IPS-18a (cell line): ENCODE measurements at regions not wholly inside any gene's neighbourhood (a gene's known extent, or its start where the extent isn't known, plus 50 kb on each side); places are given as distances from the start of the nearest gene placed in this dataset.

Source experiments
- H3K27ac ChIP-seq: one replicate; pipeline ENCODE4 v1.5.1; 2013; ENCODE audit warnings: low read length
- H3K27me3 ChIP-seq: one replicate; pipeline ENCODE4 v1.6.1; 2013; ENCODE audit warnings: mild to moderate bottlenecking, low read length; ENCODE audit not compliant: control insufficient read depth, insufficient read depth
- H3K36me3 ChIP-seq: one replicate; pipeline ENCODE4 v1.6.1; 2013; ENCODE audit warnings: low read depth, low read length; ENCODE audit not compliant: control insufficient read depth
- H3K4me1 ChIP-seq: one replicate; pipeline ENCODE4 v1.6.1; 2013; ENCODE audit warnings: low read depth, low read length; ENCODE audit not compliant: control insufficient read depth
- H3K4me3 ChIP-seq: one replicate; pipeline ENCODE4 v1.5.1; 2013; ENCODE audit warnings: low read length
- H3K9ac ChIP-seq: one replicate; pipeline ENCODE4 v1.6.1; 2013; ENCODE audit warnings: mild to moderate bottlenecking, low read length, moderate library complexity
- H3K9me3 ChIP-seq: one replicate; pipeline ENCODE4 v1.6.1; 2013; ENCODE audit warnings: low read depth, low read length; ENCODE audit not compliant: control insufficient read depth

GRCh38 chr1:217253351-217253750 lies 377.5 kb downstream of the GPATCH2 start:
- no peaks in the 10 kb centered on the region for H3K36me3 ChIP-seq
- H3K4me3 ChIP-seq = no peak overlapping the region
- no peaks in the 10 kb centered on the region for H3K4me1 ChIP-seq
- H3K27me3 ChIP-seq = no peaks in the 10 kb centered on the region
- H3K9me3 ChIP-seq = no peaks in the 10 kb centered on the region
- no peak overlapping the region for H3K9ac ChIP-seq
- no peak overlapping the region for H3K27ac ChIP-seq

DNA sequence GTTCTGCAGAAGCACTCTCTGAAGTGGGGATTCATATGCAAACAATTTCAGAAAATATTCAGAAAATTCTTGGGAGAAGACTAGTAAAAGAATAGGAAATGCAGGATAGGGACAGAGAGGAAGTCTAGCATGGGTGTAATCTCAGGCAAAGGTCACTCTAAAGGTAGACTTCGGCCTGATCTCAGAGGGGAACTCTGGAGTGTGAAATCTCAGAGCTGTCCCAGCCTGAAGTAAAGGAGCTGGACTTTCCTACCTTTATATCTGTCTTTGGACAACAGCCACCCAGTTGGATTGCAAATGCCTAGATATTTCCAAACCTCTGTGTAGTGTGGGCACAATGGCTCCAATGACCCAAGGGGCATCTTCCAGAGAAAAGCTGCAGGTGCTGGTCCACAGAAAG lies 379.8 kb downstream of the GPATCH2 start:
- H3K9me3 ChIP-seq = no peaks in the 10 kb centered on the region
- H3K4me3 ChIP-seq = no peak overlapping the region
- H3K27me3 ChIP-seq = no peaks in the 10 kb centered on the region
- no peak overlapping the region for H3K9ac ChIP-seq
- no peaks in the 10 kb centered on the region for H3K4me1 ChIP-seq
- no peaks in the 10 kb centered on the region for H3K36me3 ChIP-seq
- no peak overlapping the region for H3K27ac ChIP-seq

GRCh38 chr1:217249857-217250256 lies 381.0 kb downstream of the GPATCH2 start:
- Histone ChIP-seq H3K27ac (no peak overlapping the region), H3K9ac (no peak overlapping the region), H3K4me3 (no peak overlapping the region)

DNA sequence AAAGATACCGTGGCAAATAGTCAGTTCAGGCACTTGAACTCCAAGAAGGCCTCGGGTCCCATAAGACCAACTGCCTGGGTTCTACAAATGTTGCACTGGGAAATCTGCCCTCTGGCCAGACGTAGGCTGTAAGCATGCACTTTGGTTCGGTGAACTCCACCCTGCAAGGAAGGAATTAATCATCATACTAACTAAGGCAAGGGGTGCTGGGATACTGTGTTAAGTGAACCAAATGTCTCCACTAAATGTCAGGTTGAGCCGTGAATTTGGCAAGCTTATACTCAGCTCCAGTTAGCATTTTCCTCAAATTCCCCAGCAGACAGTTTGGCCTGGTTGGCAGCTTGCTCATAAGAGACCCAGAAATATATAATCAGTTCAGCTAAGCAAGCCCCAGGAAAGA lies 385.9 kb downstream of the GPATCH2 start:
- no peaks in the 10 kb centered on the region for H3K27me3 ChIP-seq
- no peaks in the 10 kb centered on the region for H3K4me1 ChIP-seq
- H3K27ac ChIP-seq = no peak overlapping the region
- no peak overlapping the region for H3K9ac ChIP-seq
- H3K36me3 ChIP-seq = no peaks in the 10 kb centered on the region
- no peaks in the 10 kb centered on the region for H3K9me3 ChIP-seq
- no peak overlapping the region for H3K4me3 ChIP-seq

More at GRCh38 chr1:217249857-217250256, 381.0 kb downstream of the GPATCH2 start:
- Histone ChIP-seq H3K9me3 (no peaks in the 10 kb centered on the region), H3K27me3 (no peaks in the 10 kb centered on the region), H3K36me3 (no peaks in the 10 kb centered on the region), H3K4me1 (no peaks in the 10 kb centered on the region)

GRCh38 chr1:217240656-217241055 lies 390.2 kb downstream of the GPATCH2 start:
- no peaks in the 10 kb centered on the region for H3K27me3 ChIP-seq
- H3K9ac ChIP-seq = no peak overlapping the region
- H3K4me3 ChIP-seq = no peak overlapping the region
- no peaks in the 10 kb centered on the region for H3K4me1 ChIP-seq
- H3K27ac ChIP-seq = no peak overlapping the region
- no peaks in the 10 kb centered on the region for H3K9me3 ChIP-seq
- no peaks in the 10 kb centered on the region for H3K36me3 ChIP-seq

- no peaks in the 10 kb centered on the region for H3K9me3 ChIP-seq
- H3K9ac ChIP-seq = no peak overlapping the region
- H3K4me1 ChIP-seq = no peaks in the 10 kb centered on the region
- H3K36me3 ChIP-seq = no peaks in the 10 kb centered on the region
- no peak overlapping the region for H3K27ac ChIP-seq
- no peaks in the 10 kb centered on the region for H3K27me3 ChIP-seq
- H3K4me3 ChIP-seq = no peak overlapping the region
These were observed 391.9 kb downstream of the GPATCH2 start for GRCh38 chr1:217238945-217239344.

DNA sequence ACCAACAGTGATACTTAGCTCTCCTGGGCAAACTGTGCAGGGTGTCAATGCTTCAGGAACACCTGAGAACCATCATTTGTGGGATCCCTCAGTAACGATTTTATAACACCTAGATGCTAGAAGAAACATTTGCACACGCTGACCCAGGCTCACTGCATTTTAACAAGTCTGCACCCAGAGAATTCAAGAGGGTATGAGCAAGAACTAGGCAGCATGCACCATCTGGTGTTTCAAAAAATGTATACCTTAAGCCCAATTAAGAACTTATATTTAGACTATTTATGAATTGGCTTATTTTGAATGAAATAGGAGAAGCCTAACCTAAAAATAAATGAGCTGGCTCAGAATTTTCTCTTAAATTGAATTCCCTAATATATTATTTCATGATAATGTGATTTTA lies 400.5 kb downstream of the GPATCH2 start:
- H3K36me3 ChIP-seq = no peaks in the 10 kb centered on the region
- no peaks in the 10 kb centered on the region for H3K4me1 ChIP-seq
- H3K9me3 ChIP-seq = no peaks in the 10 kb centered on the region
- no peaks in the 10 kb centered on the region for H3K27me3 ChIP-seq
- no peak overlapping the region for H3K27ac ChIP-seq
- H3K4me3 ChIP-seq = no peak overlapping the region
- no peak overlapping the region for H3K9ac ChIP-seq

DNA sequence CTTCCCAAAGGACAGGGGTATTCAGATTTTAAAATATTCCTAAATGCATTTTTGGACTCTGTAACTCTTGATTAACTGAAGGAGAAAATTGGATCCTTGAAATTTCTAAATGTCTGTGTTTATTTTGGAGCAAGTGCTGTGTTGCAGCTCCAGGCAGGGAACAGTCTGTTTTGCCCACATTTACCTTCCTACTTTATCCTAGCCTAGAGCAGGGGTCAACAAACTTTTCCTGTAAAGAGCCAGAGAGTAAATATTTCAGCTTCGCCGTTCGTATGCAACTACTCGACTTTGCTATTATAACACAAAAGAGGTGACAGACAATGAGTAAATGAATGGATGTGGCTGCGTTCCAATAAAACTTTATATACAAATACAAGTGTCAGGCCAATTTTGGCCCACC lies 402.2 kb downstream of the GPATCH2 start:
- no peaks in the 10 kb centered on the region for H3K36me3 ChIP-seq
- H3K9ac ChIP-seq = no peak overlapping the region
- no peaks in the 10 kb centered on the region for H3K27me3 ChIP-seq
- no peaks in the 10 kb centered on the region for H3K9me3 ChIP-seq
- H3K4me1 ChIP-seq = no peaks in the 10 kb centered on the region
- H3K27ac ChIP-seq = no peak overlapping the region
- H3K4me3 ChIP-seq = no peak overlapping the region

- no peaks in the 10 kb centered on the region for H3K27me3 ChIP-seq
- no peaks in the 10 kb centered on the region for H3K9me3 ChIP-seq
- no peak overlapping the region for H3K9ac ChIP-seq
- no peaks in the 10 kb centered on the region for H3K36me3 ChIP-seq
- no peak overlapping the region for H3K27ac ChIP-seq
- H3K4me3 ChIP-seq = no peak overlapping the region
- H3K4me1 ChIP-seq = no peaks in the 10 kb centered on the region
These were observed 406.7 kb downstream of the GPATCH2 start for GRCh38 chr1:217224201-217224600.

- no peaks in the 10 kb centered on the region for H3K4me1 ChIP-seq
- no peaks in the 10 kb centered on the region for H3K27me3 ChIP-seq
- no peaks in the 10 kb centered on the region for H3K36me3 ChIP-seq
- no peak overlapping the region for H3K27ac ChIP-seq
- no peak overlapping the region for H3K9ac ChIP-seq
- H3K9me3 ChIP-seq = no peaks in the 10 kb centered on the region
- H3K4me3 ChIP-seq = no peak overlapping the region
These were observed 416.3 kb downstream of the GPATCH2 start for GRCh38 chr1:217214551-217214950.

DNA sequence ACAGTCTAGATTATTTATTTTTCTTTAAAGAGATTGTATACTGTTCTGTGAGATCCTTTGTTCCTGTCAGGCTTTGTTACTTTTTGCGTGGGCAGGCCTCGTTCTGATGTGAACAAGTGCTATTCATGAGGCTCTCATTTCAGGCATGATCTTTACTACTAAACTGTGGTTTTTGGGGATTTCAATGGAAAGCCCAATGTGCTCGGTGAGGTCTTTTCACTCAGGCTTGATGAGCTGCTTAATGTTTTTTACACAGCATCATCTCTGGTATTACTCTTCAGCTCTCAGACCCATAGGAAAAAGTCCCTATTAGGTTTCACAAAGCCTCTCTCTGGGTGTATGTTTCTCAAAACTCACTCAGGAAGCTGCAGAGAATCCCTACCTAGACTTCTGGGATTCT lies 419.4 kb downstream of the GPATCH2 start:
- Histone ChIP-seq H3K27ac (no peak overlapping the region), H3K27me3 (no peaks in the 10 kb centered on the region), H3K4me3 (no peak overlapping the region), H3K4me1 (no peaks in the 10 kb centered on the region), H3K9me3 (no peaks in the 10 kb centered on the region), H3K36me3 (no peaks in the 10 kb centered on the region), H3K9ac (no peak overlapping the region)

DNA sequence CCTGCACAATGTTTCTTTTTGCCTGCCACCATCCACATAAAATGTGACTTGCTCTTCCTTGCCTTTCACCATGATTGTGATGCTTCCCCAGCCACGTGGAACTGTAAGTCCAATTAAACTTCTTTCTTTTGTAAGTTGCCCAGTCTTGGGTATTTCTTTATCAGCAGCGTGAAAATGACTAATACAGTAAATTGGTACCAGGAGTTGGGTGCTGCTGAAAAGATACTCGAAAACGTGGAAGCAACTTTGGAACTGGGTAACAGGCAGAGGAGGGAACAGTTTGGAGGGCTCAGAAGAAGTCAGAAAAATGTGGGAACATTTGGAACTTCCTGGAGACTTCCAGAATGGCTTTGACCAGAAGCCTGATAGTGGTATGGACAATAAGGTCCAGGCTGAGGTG lies 425.3 kb downstream of the GPATCH2 start:
- H3K9ac ChIP-seq = no peak overlapping the region
- no peaks in the 10 kb centered on the region for H3K27me3 ChIP-seq
- peaks cover 6% of the 10 kb centered on the region for H3K9me3 ChIP-seq
- no peak overlapping the region for H3K4me3 ChIP-seq
- H3K36me3 ChIP-seq = no peaks in the 10 kb centered on the region
- no peak overlapping the region for H3K27ac ChIP-seq
- no peaks in the 10 kb centered on the region for H3K4me1 ChIP-seq
